H1 (cell line): ENCODE measurements at regions not wholly inside any gene's neighbourhood (a gene's known extent, or its start where the extent isn't known, plus 50 kb on each side); places are given as distances from the start of the nearest gene placed in this dataset.

Experiments used
- CTCF ChIA-PET: fragments of 300-600 bp; sonication (Branson Sonifier 250); formaldehyde crosslinking; loops from one replicate; lab custom pipeline; 2021; ENCODE audit not compliant: partially characterized antibody; lab: Charles Lee
- POLR2A ChIA-PET: fragments of 300-600 bp; sonication (Branson Sonifier 250); formaldehyde crosslinking; loops from one replicate; lab custom pipeline; 2021; ENCODE audit warnings: inconsistent platforms; ENCODE audit not compliant: partially characterized antibody; lab: Charles Lee
- DNase-seq, 2 experiments: peaks; one replicate each; pipeline versions ENCODE4 v3.0.0 to v3.0.0-alpha.2; 2010 to 2022; ENCODE audit warnings: low spot score in 2 of 2, low read depth in 1 of 2, mixed read lengths in 1 of 2
- FAIRE-seq: peaks from 2 replicates; lab custom pipeline; 2011; peaks lifted over from hg19 to GRCh38; lab: Jason Lieb, UNC
- H2AFZ ChIP-seq: 2 replicates; pipeline ENCODE4 v1.8.1; 2012; ENCODE audit warnings: low read length, inconsistent platforms
- H2AK5ac ChIP-seq: 2 replicates; pipeline ENCODE4 v1.6.1; 2013; ENCODE audit warnings: low read depth, low read length
- H2BK120ac ChIP-seq: replicated peaks from 2 replicates; pipeline ENCODE3; 2013; ENCODE audit warnings: low read depth, low read length, inconsistent platforms
- H2BK12ac ChIP-seq: 2 replicates; pipeline ENCODE4 v1.6.1; 2013; ENCODE audit warnings: low read depth, low read length
- H2BK15ac ChIP-seq: 2 replicates; pipeline ENCODE4 v1.6.1; 2013; ENCODE audit warnings: low read length
- H2BK20ac ChIP-seq: 2 replicates; pipeline ENCODE4 v1.6.1; 2013; ENCODE audit warnings: low read length
- H2BK5ac ChIP-seq: 2 replicates; pipeline ENCODE4 v1.6.1; 2013; ENCODE audit warnings: low read depth, low read length
- H3K14ac ChIP-seq: 2 replicates; pipeline ENCODE4 v1.6.1; 2013; ENCODE audit warnings: inconsistent platforms; ENCODE audit not compliant: insufficient read length
- H3K18ac ChIP-seq: 2 replicates; pipeline ENCODE4 v1.6.1; 2013; ENCODE audit warnings: low read length; ENCODE audit errors: extremely low read depth
- H3K23ac ChIP-seq: 2 replicates; pipeline ENCODE4 v1.6.1; 2013; ENCODE audit warnings: inconsistent platforms; ENCODE audit not compliant: insufficient read length
- H3K23me2 ChIP-seq: 2 replicates; pipeline ENCODE4 v1.6.1; 2013; ENCODE audit warnings: low read depth, low read length
- H3K27ac ChIP-seq: 2 replicates; pipeline ENCODE4 v1.6.1; 2011; ENCODE audit warnings: low read depth, low read length, inconsistent platforms
- H3K27me3 ChIP-seq, 4 experiments: replicated peaks in 1 of 4; 1 replicate in 1 of 4; 2 replicates in 3 of 4; pipeline versions ENCODE4 v1.6.1 to v1.8.1; 2011 to 2013; ENCODE audit warnings: low read length in 3 of 4, mild to moderate bottlenecking in 3 of 4, inconsistent platforms in 2 of 4, mixed read lengths in 2 of 4, moderate library complexity in 1 of 4; ENCODE audit not compliant: control insufficient read depth in 3 of 4, insufficient read depth in 3 of 4; ENCODE audit errors: extremely low read depth in 1 of 4
- H3K36me3 ChIP-seq, 4 experiments: 2 replicates each; pipeline versions ENCODE4 v1.6.1 to v1.8.1; 2011 to 2013; ENCODE audit warnings: mild to moderate bottlenecking in 4 of 4, low read length in 3 of 4, moderate library complexity in 2 of 4, control low read depth in 1 of 4, inconsistent platforms in 1 of 4; ENCODE audit not compliant: insufficient read depth in 4 of 4, control insufficient read depth in 2 of 4
- H3K4ac ChIP-seq: replicated peaks from 2 replicates; pipeline ENCODE3; 2013; ENCODE audit warnings: low read length, low read depth, mixed read lengths, inconsistent platforms; ENCODE audit not compliant: insufficient read length
- H3K4me1 ChIP-seq, 4 experiments: replicated peaks in 1 of 4; 1 replicate in 1 of 4; 2 replicates in 3 of 4; pipeline versions ENCODE4 v1.6.1 to v1.8.1; 2011 to 2013; ENCODE audit warnings: low read length in 3 of 4, inconsistent platforms in 2 of 4, mixed read lengths in 1 of 4; ENCODE audit not compliant: insufficient read depth in 4 of 4, control insufficient read depth in 3 of 4
- H3K4me2 ChIP-seq, 2 experiments: 2 replicates each; pipeline versions ENCODE4 v1.6.1 to v1.8.1; 2011 to 2013; ENCODE audit warnings: low read depth in 2 of 2, low read length in 2 of 2, control low read depth in 1 of 2, inconsistent platforms in 1 of 2, mild to moderate bottlenecking in 1 of 2; ENCODE audit not compliant: insufficient read depth in 1 of 2
- H3K4me3 ChIP-seq, 4 experiments: fragments of 200-600, 300-600 bp in 1 of 4; sonication (generic), shearing (Covaris generic), sonication (Bioruptor Twin) in 1 of 4; 2 replicates each; pipeline versions ENCODE4 v1.5.1 to v1.8.1; 2011 to 2016; ENCODE audit warnings: low read length in 4 of 4, low read depth in 3 of 4, control low read depth in 2 of 4, inconsistent platforms in 2 of 4, mild to moderate bottlenecking in 2 of 4, mixed read lengths in 1 of 4, moderate library complexity in 1 of 4; ENCODE audit not compliant: insufficient read depth in 2 of 4; ENCODE audit errors: extremely low read depth in 1 of 4
- H3K56ac ChIP-seq: replicated peaks from 2 replicates; pipeline ENCODE3; 2013; ENCODE audit warnings: low read depth, mild to moderate bottlenecking, mixed read lengths, low read length, inconsistent platforms; ENCODE audit not compliant: insufficient read length
- H3K79me1 ChIP-seq: 2 replicates; pipeline ENCODE4 v1.6.1; 2013; ENCODE audit warnings: low read depth, low read length, control low read depth
- H3K79me2 ChIP-seq, 2 experiments: 2 replicates each; pipeline versions ENCODE4 v1.6.1 to v1.8.1; 2012 to 2013; ENCODE audit warnings: low read length in 2 of 2, mild to moderate bottlenecking in 2 of 2, inconsistent platforms in 1 of 2; ENCODE audit not compliant: insufficient read depth in 2 of 2, control insufficient read depth in 1 of 2
- H3K9ac ChIP-seq, 4 experiments: replicated peaks in 1 of 4; 1 replicate in 1 of 4; 2 replicates in 3 of 4; pipeline versions ENCODE4 v1.6.1 to v1.8.1; 2011 to 2013; ENCODE audit warnings: low read depth in 3 of 4, low read length in 3 of 4, control low read depth in 2 of 4, mild to moderate bottlenecking in 2 of 4, moderate library complexity in 2 of 4, inconsistent platforms in 1 of 4; ENCODE audit errors: extremely low read depth in 1 of 4
- H3K9me3 ChIP-seq, 2 experiments: 2 replicates each; pipeline versions ENCODE4 v1.6.1 to v1.8.1; 2012 to 2013; ENCODE audit warnings: mild to moderate bottlenecking in 2 of 2, moderate library complexity in 2 of 2, control low read depth in 1 of 2, inconsistent platforms in 1 of 2, low read depth in 1 of 2, low read length in 1 of 2, mixed read lengths in 1 of 2; ENCODE audit not compliant: insufficient read depth in 2 of 2
- H4K20me1 ChIP-seq, 2 experiments: replicated peaks in 1 of 2; 2 replicates each; pipeline versions ENCODE3 to v1.8.1; 2011 to 2013; ENCODE audit warnings: inconsistent platforms in 2 of 2, low read length in 2 of 2, mild to moderate bottlenecking in 1 of 2; ENCODE audit not compliant: insufficient read depth in 2 of 2, control insufficient read depth in 1 of 2
- H4K5ac ChIP-seq: 2 replicates; pipeline ENCODE4 v1.6.1; 2013; ENCODE audit warnings: low read length, low read depth, mixed read lengths, inconsistent platforms; ENCODE audit not compliant: insufficient read length
- H4K8ac ChIP-seq: 2 replicates; pipeline ENCODE4 v1.8.0; 2013; ENCODE audit warnings: mild to moderate bottlenecking, moderate library complexity, low read length, inconsistent platforms; ENCODE audit not compliant: insufficient read depth; ENCODE audit errors: extremely low read depth
- H4K91ac ChIP-seq: replicated peaks from 2 replicates; pipeline ENCODE3; 2013; ENCODE audit warnings: low read length, mixed read lengths, inconsistent platforms; ENCODE audit not compliant: insufficient read length
- CBX8 ChIP-seq: fragments of 300-800, 300-1000 bp; sonication (generic); IDR thresholded peaks from 2 replicates; pipeline ENCODE4 v1.7.1; 2016; ENCODE audit warnings: low read depth, low read length, borderline replicate concordance
- CHD2 ChIP-seq: IDR thresholded peaks from 2 replicates; pipeline ENCODE4 v1.6.1; 2012; ENCODE audit warnings: low read length, improper control_type of control experiment
- HDAC6 ChIP-seq: IDR thresholded peaks from one replicate; pipeline ENCODE4 v1.7.1; 2012; ENCODE audit warnings: low read depth, mild to moderate bottlenecking, inconsistent platforms, low read length, moderate library complexity
- RBBP5 ChIP-seq: IDR thresholded peaks from 2 replicates; pipeline ENCODE4 v1.7.1; 2012; ENCODE audit warnings: low read depth, mild to moderate bottlenecking, inconsistent platforms, low read length, moderate library complexity, borderline replicate concordance
- RXRA ChIP-seq: IDR thresholded peaks from 2 replicates; pipeline ENCODE4 v1.6.1; 2011; ENCODE audit warnings: low read depth, mild to moderate bottlenecking, low read length, moderate library complexity; ENCODE audit not compliant: insufficient read depth
- WGBS, 2 experiments: shearing (Covaris generic) in 1 of 2; methylation state at CpG; one replicate each; pipeline versions ENCODE4 v1.1.6 to v1.1.7; 2013 to 2015; ENCODE audit warnings: low lambda C conversion rate in 2 of 2, mixed read lengths in 2 of 2, inconsistent platforms in 1 of 2, low coverage in 1 of 2, missing lambda C conversion rate in 1 of 2; ENCODE audit not compliant: insufficient replicate concordance in 2 of 2, insufficient coverage in 1 of 2, insufficient read length in 1 of 2; ENCODE audit errors: extremely low coverage in 1 of 2, missing lambda C conversion rate in 1 of 2; 5-methylcytosine and 5-hydroxymethylcytosine counted together

DNA sequence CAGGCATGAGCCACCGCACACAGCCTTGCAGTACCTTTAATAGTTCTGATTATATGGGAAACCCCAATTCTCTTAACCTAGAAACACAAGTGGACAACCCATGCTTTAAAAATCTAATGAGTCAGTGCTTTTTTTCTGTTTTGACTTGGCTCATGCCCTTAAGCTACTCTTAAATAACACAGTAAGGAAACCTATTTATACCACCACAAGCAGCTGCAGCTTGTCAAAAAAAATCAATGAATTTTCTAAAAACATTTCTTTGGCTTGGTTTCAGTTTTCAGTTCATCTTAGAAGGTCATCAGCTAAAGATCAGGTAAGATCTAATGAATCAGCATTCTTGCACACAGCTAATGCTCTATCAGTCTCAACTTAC lies 124.1 kb upstream of the DST start:
- no peak for TF ChIP-seq CBX8
- TF ChIP-seq CHD2: no peak
- no peak for TF ChIP-seq RXRA
- TF ChIP-seq HDAC6: no peak
- TF ChIP-seq RBBP5: no peak
- TF ChIP-seq, all 59 proteins: peak for 0
- no peak overlapping the region for H3K4me3 ChIP-seq
- no peaks in the 10 kb centered on the region for H4K20me1 ChIP-seq
- H2AK5ac ChIP-seq: no peak overlapping the region
- no peak overlapping the region for H2BK20ac ChIP-seq
- ChIA-PET POLR2A (interaction anchor here (0.6 to 2.1 kb wide), 5 partner anchors 9 to 87 kb away, joined by 3 to 5 read pairs (median 3); no protein-coding TSS in a partner anchor), CTCF (interaction anchor here (0.8 to 1.7 kb wide), 9 partner anchors 8 to 550 kb away, joined by 3 to 8 read pairs (median 5); no protein-coding TSS in a partner anchor)
- no peaks in the 10 kb centered on the region for H3K27me3 ChIP-seq
- no peak overlapping the region for H4K8ac ChIP-seq
- no peaks in the 10 kb centered on the region for H3K36me3 ChIP-seq
- H3K4ac ChIP-seq: no peak overlapping the region
- no peak overlapping the region for H3K23ac ChIP-seq
- peaks cover 0 to 86% of the 10 kb centered on the region in 2 experiments; a peak in 3 of 4 replicates for H3K79me2 ChIP-seq
- WGBS, 2 experiments: 94% methylated on average over 1 of the region's 1 CpG; no CpG with 5 or more reads in 1 of the 2 experiments
- no peak overlapping the region for H3K18ac ChIP-seq
- FAIRE-seq (no peak), DNase-seq (no peak)
- peaks cover 0 to 5% (median 2%) of the 10 kb centered on the region in 4 experiments; a peak in 3 of 7 replicates for H3K4me1 ChIP-seq
- H4K91ac ChIP-seq: no peak overlapping the region
- H2BK15ac ChIP-seq: no peak overlapping the region
- H3K14ac ChIP-seq: no peak overlapping the region
- H3K79me1 ChIP-seq: no peaks in the 10 kb centered on the region
- H2AFZ ChIP-seq: no peak overlapping the region
- no peak overlapping the region for H2BK120ac ChIP-seq
- no peak overlapping the region for H3K56ac ChIP-seq
- no peak overlapping the region for H4K5ac ChIP-seq
- H2BK5ac ChIP-seq: no peak overlapping the region
- H3K23me2 ChIP-seq: no peaks in the 10 kb centered on the region; the same call in 1 of the 2 replicates
- no peak overlapping the region for H3K4me2 ChIP-seq
- H2BK12ac ChIP-seq: no peak overlapping the region
- H3K9ac ChIP-seq: no peak overlapping the region
- H3K27ac ChIP-seq: no peak overlapping the region
- no peaks in the 10 kb centered on the region for H3K9me3 ChIP-seq
